Tibial nerve (tissue), 4 donors: ENCODE measurements at regions not wholly inside any gene's neighbourhood (a gene's known extent, or its start where the extent isn't known, plus 50 kb on each side); places are given as distances from the start of the nearest gene placed in this dataset.

ENCODE experiments used
- EP300 ChIP-seq, 2 donors: sonication (generic); formaldehyde crosslinking; IDR thresholded peaks; one replicate each; pipeline ENCODE4 v1.6.1; 2017; ENCODE audit warnings: antibody characterized with exemption in 2 of 2, mild to moderate bottlenecking in 1 of 2
- POLR2A ChIP-seq, 2 donors: fragments of 450-650 bp; IDR thresholded peaks; one replicate each; pipeline ENCODE4 v1.6.1; 2017; ENCODE audit warnings: antibody characterized with exemption in 2 of 2, mild to moderate bottlenecking in 2 of 2, moderate library complexity in 2 of 2
- TF ChIP-seq, protein P1 (sequence below), 5 experiments: fragments of 200-600 bp in 3 of 5; fragments of 450-650 bp in 2 of 5; sonication (generic) in 3 of 5; IDR thresholded peaks; one replicate each; pipeline ENCODE4 v1.5.1; 2016 to 2019; ENCODE audit warnings: antibody characterized with exemption in 5 of 5, mild to moderate bottlenecking in 3 of 5, moderate library complexity in 2 of 5

DNA sequence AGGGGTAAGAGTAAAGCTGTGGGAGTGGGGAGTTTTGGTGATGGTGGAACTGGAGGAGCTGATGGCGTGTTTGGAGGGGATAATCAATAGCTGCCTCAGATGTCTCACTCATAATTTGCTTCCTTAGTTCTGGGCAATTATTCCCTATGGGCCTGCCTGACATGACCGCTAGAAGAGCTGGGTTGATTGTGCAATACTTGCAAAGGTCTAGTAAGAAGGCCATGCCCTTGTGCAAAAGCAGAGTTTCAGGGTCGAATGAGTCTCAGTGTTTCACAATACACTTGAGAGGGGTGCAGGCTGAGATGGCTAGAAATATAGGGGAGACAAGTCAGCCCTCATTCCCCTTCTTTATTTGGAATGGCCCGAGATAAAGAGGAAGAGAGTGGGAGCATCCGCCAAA lies 858.4 kb upstream of the POU3F4 start:
- TF ChIP-seq, protein P1, sequence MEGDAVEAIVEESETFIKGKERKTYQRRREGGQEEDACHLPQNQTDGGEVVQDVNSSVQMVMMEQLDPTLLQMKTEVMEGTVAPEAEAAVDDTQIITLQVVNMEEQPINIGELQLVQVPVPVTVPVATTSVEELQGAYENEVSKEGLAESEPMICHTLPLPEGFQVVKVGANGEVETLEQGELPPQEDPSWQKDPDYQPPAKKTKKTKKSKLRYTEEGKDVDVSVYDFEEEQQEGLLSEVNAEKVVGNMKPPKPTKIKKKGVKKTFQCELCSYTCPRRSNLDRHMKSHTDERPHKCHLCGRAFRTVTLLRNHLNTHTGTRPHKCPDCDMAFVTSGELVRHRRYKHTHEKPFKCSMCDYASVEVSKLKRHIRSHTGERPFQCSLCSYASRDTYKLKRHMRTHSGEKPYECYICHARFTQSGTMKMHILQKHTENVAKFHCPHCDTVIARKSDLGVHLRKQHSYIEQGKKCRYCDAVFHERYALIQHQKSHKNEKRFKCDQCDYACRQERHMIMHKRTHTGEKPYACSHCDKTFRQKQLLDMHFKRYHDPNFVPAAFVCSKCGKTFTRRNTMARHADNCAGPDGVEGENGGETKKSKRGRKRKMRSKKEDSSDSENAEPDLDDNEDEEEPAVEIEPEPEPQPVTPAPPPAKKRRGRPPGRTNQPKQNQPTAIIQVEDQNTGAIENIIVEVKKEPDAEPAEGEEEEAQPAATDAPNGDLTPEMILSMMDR (IDR thresholded peaks at IDR 0.05) = no peak
- no peak for TF ChIP-seq POLR2A (IDR thresholded peaks at IDR 0.05)
- TF ChIP-seq EP300 (IDR thresholded peaks at IDR 0.05) = no peak
